Fibroblast of villous mesenchyme (primary cell): ENCODE measurements at regions not wholly inside any gene's neighbourhood (a gene's known extent, or its start where the extent isn't known, plus 50 kb on each side); places are given as distances from the start of the nearest gene placed in this dataset.
A peak's percentile ranks its signal among the peaks of the same experiment; 100 is the strongest.

Source experiments
- DNase-seq: peaks from one replicate; pipeline ENCODE4 v3.0.0-alpha.2; 2010; ENCODE audit warnings: low read depth
- H3K4me3 ChIP-seq: 2 replicates; pipeline ENCODE4 v1.5.1; 2011; ENCODE audit warnings: low read depth, mild to moderate bottlenecking, low read length
- TF ChIP-seq, protein P1 (sequence below): IDR thresholded peaks from 2 replicates; pipeline ENCODE4 v1.5.1; 2012; ENCODE audit warnings: low read depth, mild to moderate bottlenecking, low read length; ENCODE audit not compliant: insufficient read depth

DNA sequence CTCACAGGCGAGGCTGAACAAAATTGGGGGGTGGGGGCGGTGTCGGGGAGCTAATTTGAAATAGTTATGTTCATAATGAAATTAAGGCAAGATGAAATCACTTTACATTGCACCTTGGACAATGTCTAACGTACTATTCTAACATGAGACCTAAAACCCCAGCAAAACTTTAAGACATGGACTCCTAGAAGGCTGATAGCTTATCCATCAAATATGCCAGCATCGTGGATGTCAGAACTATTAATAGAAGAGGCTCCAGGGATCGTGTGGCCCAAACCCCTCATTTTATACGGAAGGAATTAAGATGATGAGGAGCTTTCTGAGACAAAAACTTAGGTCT is 279.6 kb downstream of the SOX9 start:
- DNase-seq: no peak
- TF ChIP-seq, protein P1, sequence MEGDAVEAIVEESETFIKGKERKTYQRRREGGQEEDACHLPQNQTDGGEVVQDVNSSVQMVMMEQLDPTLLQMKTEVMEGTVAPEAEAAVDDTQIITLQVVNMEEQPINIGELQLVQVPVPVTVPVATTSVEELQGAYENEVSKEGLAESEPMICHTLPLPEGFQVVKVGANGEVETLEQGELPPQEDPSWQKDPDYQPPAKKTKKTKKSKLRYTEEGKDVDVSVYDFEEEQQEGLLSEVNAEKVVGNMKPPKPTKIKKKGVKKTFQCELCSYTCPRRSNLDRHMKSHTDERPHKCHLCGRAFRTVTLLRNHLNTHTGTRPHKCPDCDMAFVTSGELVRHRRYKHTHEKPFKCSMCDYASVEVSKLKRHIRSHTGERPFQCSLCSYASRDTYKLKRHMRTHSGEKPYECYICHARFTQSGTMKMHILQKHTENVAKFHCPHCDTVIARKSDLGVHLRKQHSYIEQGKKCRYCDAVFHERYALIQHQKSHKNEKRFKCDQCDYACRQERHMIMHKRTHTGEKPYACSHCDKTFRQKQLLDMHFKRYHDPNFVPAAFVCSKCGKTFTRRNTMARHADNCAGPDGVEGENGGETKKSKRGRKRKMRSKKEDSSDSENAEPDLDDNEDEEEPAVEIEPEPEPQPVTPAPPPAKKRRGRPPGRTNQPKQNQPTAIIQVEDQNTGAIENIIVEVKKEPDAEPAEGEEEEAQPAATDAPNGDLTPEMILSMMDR: no peak
- no peak overlapping the region for H3K4me3 ChIP-seq

DNA sequence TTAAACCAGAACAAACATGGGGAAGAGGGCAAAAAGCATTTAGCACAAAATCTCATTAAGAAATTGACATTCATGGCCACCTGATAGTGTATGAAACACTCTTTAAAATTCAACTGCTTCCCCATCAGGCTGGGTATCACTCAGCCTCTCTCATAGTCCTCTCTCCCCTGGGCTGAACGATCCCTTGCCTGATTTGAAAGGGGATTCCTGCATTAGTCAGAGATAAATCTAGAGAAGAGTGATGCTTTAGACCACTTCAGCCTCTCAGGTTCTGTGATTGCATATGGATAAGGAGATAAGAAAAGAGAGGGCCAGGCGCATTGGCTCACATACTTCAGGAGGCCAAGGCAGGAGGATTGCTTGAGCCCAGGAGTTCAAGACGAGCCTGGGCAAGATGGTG is 280.0 kb downstream of the SOX9 start:
- DNase-seq: no peak
- no peak overlapping the region for H3K4me3 ChIP-seq
- TF ChIP-seq, protein P1: no peak

DNA sequence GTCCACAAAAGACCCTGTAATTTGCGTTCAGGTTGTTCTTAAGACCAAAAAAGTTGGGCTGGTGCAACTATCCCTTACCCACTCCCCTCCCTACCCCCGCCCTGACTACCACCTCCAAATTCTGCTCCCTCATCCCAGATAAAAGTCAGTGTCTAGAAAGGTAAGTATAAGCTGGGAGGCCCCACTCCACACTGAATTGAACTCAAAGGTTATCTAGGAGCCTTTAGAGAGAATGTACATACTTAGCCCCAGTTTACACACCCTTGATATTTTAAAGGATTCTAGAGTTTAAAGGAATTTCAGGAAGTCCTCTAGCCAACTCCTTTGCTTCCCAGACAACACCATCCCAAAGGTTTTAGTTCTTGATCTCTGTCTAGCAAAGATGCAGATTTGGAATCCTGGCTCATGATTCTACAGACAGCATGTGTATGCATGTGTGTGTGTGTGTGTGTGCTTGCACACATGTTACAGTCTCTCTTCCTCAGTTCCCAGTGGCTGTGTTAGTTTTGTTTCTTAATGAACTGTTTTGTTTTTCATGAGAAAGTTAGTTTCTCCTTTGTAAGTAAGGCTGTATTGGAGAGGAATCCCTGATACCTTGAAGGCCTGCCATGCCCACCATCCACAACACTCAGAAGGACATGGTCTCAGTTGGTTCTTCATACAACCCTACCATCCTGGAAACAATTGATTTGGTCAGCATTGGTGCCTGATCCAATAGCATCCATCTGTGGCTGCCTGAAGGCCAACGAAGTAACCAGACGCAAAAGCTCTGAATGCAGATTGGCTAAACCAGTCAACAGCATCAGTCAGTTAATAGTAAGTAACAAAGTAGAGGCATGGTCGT is 281.3 kb downstream of the SOX9 start:
- no peak for DNase-seq
- TF ChIP-seq, protein P1: no peak
- no peak overlapping the region for H3K4me3 ChIP-seq

DNA sequence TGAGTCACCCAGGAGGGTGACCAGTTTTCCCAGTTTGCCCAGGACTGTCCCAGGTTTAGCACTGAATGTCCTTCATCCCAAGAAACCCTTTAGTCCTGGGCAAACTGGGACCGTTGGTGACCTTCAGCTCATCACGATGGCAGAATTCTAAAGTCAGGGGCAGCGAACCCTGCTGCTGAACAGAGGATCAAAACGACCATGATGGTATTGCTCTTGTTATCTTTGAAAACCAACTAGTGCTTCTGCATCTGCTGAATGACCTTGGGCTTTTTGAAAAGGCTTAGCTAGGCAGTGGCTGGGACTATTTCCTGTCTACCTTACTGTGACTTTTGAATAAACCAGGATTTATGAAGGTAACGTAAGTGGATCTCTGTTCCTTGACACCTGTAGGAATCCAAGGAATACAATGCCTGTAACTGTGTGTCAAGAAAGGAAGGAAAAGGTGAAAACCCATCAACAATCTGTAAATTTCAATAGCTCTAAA is 281.9 kb downstream of the SOX9 start:
- TF ChIP-seq, protein P1: no peak
- DNase-seq: no peak
- no peak overlapping the region for H3K4me3 ChIP-seq

DNA sequence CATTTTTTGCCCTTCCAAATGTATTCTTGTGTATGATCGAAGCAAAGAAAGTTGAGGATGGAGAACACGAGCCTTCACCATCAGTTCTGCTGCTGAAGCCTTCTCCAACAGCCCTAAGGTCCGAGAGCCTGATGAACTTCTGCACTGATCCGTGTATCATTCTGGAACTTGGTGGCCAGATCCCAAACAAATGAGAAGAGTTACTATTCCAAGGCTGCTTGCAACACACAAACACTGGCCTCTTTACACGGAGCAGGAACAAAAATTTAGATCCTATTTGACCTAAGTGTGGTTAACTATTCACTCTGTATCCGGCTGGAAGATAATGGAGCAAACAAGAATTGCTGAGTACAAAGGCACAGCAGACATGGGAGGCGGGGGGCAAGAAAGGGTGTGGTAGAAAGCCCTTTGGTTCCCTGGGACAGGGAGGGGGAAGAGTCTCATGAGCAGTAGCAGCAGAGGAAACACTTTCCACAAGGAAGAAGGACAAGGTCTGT is 282.9 kb downstream of the SOX9 start:
- TF ChIP-seq, protein P1: no peak
- no peak overlapping the region for H3K4me3 ChIP-seq
- DNase-seq: no peak

DNA sequence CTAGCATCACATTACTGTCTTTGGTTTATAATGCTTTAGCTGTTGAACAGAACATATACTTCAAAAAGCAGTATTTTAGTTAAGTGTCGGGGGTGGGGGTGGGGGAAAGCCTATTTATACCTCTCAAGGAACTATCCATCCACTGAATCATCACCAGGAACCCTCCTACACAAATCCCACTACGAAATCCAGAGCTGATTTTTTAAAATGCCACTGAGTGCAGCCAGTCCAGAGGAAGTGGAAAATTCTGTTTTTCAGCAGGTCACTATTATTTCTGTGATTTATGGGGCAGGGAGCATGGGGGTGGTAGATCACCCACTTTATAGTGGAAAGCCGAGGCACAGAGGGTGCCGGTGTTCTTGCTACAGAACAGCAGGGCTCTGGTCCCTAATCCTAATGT is 284.1 kb downstream of the SOX9 start:
- TF ChIP-seq, protein P1: no peak
- peak; percentile 78 for DNase-seq
- no peak overlapping the region for H3K4me3 ChIP-seq
